Upper lobe of left lung (tissue), 6 donors: ENCODE measurements at regions not wholly inside any gene's neighbourhood (a gene's known extent, or its start where the extent isn't known, plus 50 kb on each side); places are given as distances from the start of the nearest gene placed in this dataset.
A peak's percentile ranks its signal among the peaks of the same experiment; 100 is the strongest.

ENCODE experiments used
- ATAC-seq, 2 donors: fragments of 200-7000 bp; cut with Tn5 transposase; one replicate each; pipeline ENCODE4 v1.9.1; 2022; ENCODE audit warnings: mild to moderate bottlenecking in 2 of 2, moderate library complexity in 2 of 2; ENCODE audit not compliant: low FRiP score in 2 of 2
- DNase-seq, 2 donors: peaks; one replicate each; pipeline ENCODE4 v3.0.0-alpha.2; 2019 to 2020
- H3K27ac ChIP-seq, 4 donors: fragments of 200-600 bp; sonication (generic); one replicate each; pipeline ENCODE4 v1.5.1; 2016 to 2019
- H3K27me3 ChIP-seq, 4 donors: fragments of 200-600 bp; sonication (generic); one replicate each; pipeline ENCODE4 v1.5.1; 2017 to 2019
- H3K36me3 ChIP-seq, 4 donors: fragments of 200-600 bp; sonication (generic); one replicate each; pipeline ENCODE4 v1.5.1; 2016 to 2019
- H3K4me1 ChIP-seq, 4 donors: fragments of 200-600 bp; sonication (generic); one replicate each; pipeline ENCODE4 v1.5.1; 2018 to 2019
- H3K4me3 ChIP-seq, 4 donors: fragments of 200-600 bp; sonication (generic); one replicate each; pipeline ENCODE4 v1.5.1; 2017 to 2019; ENCODE audit warnings: mild to moderate bottlenecking in 2 of 4, moderate library complexity in 1 of 4
- H3K9me3 ChIP-seq, 4 donors: fragments of 200-600 bp; sonication (generic); one replicate each; pipeline ENCODE4 v1.5.1; 2018 to 2019
- EP300 ChIP-seq, 4 donors: sonication (generic); formaldehyde crosslinking; IDR thresholded peaks; one replicate each; pipeline ENCODE4 v1.5.1; 2017; ENCODE audit warnings: antibody characterized with exemption in 4 of 4, control low read depth in 2 of 4
- POLR2A ChIP-seq, 4 donors: fragments of 450-650 bp; IDR thresholded peaks; one replicate each; pipeline ENCODE4 v1.5.1; 2016 to 2017; ENCODE audit warnings: antibody characterized with exemption in 4 of 4, mild to moderate bottlenecking in 2 of 4
- POLR2AphosphoS5 ChIP-seq, 2 donors: sonication (generic); formaldehyde crosslinking; IDR thresholded peaks; one replicate each; pipeline ENCODE4 v1.5.1; 2017; ENCODE audit warnings: antibody characterized with exemption in 2 of 2
- WGBS, 2 donors: methylation state at CpG; one replicate each; pipeline ENCODE4 v1.1.5; 2017 to 2018; 5-methylcytosine and 5-hydroxymethylcytosine counted together
- TF ChIP-seq, protein P1 (sequence below), 6 experiments: fragments of 450-650 bp in 4 of 6; fragments of 200-600 bp in 2 of 6; sonication (generic) in 2 of 6; IDR thresholded peaks; one replicate each; pipeline ENCODE4 v1.5.1; 2016 to 2019; ENCODE audit warnings: antibody characterized with exemption in 6 of 6
- donor health status: DM: no; HTN: no; CAD: no; lungs with moderate emphysema.
- donor health status: DM: no; HTN: yes; CAD: no; lungs with severe emphysema.

DNA sequence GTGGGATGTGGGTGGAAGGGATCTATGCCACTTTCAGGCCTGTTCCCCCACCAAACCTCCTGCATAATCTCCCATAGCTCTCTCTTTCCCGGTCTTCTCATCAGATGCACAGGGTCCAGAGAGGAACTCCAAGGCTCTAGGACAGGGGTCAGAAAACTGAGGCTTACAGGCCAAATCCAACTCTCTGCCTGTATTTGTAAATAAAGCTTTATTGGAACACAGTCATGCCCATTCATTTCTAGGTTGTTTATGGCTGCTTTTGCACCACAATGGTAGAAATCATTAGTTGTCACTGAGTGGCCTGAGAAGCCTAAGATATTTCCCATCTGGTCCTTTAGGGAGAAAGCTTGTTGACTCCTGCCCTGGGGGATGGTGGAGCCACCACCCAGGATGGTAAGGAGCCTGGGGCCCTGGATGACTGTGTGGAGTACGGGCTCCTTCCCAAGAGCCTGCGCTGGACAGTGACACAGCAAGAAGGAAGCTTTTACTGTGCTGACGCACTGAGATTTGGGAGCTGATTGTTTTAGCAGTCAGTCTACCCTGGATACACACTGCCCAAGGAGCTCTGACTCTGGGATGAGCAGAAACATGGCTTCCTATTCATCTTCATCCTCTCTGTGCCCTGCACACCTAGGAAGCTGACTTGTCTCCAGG lies 64.0 kb upstream of the RAPGEF1 start:
- H3K9me3 ChIP-seq = no peaks in the 10 kb centered on the region
- no peak overlapping the region for H3K27ac ChIP-seq
- H3K27me3 ChIP-seq = no peaks in the 10 kb centered on the region
- peaks cover 0 to 4% (median 0%) of the 10 kb centered on the region in 4 donors for H3K4me1 ChIP-seq
- TF ChIP-seq POLR2A (IDR thresholded peaks at IDR 0.05) (no peak), EP300 (IDR thresholded peaks at IDR 0.05) (no peak), POLR2AphosphoS5 (IDR thresholded peaks at IDR 0.05) (no peak)
- TF ChIP-seq, protein P1, sequence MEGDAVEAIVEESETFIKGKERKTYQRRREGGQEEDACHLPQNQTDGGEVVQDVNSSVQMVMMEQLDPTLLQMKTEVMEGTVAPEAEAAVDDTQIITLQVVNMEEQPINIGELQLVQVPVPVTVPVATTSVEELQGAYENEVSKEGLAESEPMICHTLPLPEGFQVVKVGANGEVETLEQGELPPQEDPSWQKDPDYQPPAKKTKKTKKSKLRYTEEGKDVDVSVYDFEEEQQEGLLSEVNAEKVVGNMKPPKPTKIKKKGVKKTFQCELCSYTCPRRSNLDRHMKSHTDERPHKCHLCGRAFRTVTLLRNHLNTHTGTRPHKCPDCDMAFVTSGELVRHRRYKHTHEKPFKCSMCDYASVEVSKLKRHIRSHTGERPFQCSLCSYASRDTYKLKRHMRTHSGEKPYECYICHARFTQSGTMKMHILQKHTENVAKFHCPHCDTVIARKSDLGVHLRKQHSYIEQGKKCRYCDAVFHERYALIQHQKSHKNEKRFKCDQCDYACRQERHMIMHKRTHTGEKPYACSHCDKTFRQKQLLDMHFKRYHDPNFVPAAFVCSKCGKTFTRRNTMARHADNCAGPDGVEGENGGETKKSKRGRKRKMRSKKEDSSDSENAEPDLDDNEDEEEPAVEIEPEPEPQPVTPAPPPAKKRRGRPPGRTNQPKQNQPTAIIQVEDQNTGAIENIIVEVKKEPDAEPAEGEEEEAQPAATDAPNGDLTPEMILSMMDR (IDR thresholded peaks at IDR 0.05) = no peak
- no peak for DNase-seq
- H3K36me3 ChIP-seq = no peaks in the 10 kb centered on the region
- ATAC-seq = no peak
- 77 to 90% methylated on average over 3 to 4 of the region's 4 CpGs for whole genome bisulfite sequencing, 2 donors
- H3K4me3 ChIP-seq = no peak overlapping the region

DNA sequence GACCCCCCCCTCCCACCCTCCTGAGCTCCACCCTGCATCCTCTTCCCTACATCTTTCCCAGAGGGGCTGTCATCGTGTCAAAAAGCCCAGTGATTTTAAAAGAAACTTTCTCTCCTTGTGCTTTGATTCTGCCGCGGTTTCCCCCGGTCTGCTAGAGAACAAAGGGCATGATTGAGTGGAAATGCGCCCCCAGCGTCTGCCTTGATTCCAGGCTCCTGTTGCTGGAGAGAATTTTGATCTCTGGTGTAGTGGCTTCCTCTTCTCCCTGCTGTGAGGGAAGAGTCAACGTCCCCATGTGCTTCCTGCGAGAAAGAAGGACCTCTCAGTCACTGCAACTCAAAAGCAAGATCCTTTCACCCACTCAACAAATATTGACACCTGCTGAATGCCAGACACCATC lies 61.9 kb upstream of the RAPGEF1 start:
- WGBS, 2 donors = 29% methylated on average over 8 of the region's 8 CpGs
- H3K27me3 ChIP-seq = no peaks in the 10 kb centered on the region

DNA sequence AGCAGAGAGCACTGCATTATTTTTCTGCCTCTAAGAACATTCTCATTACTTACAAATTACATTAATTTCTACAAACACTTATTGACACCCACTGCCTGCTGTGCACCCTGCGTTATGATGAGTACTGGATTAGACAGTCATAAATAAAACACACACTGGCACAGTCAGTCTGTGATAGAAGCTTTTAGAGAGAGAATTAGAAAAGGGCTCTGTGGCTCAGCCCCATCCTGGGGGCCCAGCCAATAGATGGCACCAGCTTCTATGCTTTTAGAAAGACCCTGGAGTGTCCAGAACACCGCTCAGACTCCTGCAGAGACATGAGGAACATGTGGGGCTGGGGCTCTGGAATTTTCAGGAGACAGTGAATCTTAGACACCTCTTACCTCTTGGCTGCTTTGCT lies 61.0 kb upstream of the RAPGEF1 start:
- no peak for DNase-seq
- TF ChIP-seq, protein P1 (IDR thresholded peaks at IDR 0.05) = no peak
- TF ChIP-seq POLR2A (IDR thresholded peaks at IDR 0.05) = no peak
- TF ChIP-seq EP300 (IDR thresholded peaks at IDR 0.05) = no peak
- no peak for TF ChIP-seq POLR2AphosphoS5 (IDR thresholded peaks at IDR 0.05)
- no peaks in the 10 kb centered on the region for H3K9me3 ChIP-seq
- H3K4me3 ChIP-seq = no peak overlapping the region
- no peaks in the 10 kb centered on the region for H3K36me3 ChIP-seq
- H3K27me3 ChIP-seq = no peaks in the 10 kb centered on the region
- H3K27ac ChIP-seq = no peak overlapping the region
- ATAC-seq = no peak
- 78 to 82% methylated on average over 1 to 2 of the region's 2 CpGs for WGBS, 2 donors
- H3K4me1 ChIP-seq = no peaks in the 10 kb centered on the region

More for the DNA sequence above, 61.9 kb upstream of the RAPGEF1 start:
- Histone ChIP-seq H3K4me1 (no peaks in the 10 kb centered on the region), H3K9me3 (no peaks in the 10 kb centered on the region), H3K27ac (no peak overlapping the region), H3K4me3 (no peak overlapping the region), H3K36me3 (no peaks in the 10 kb centered on the region)
- ATAC-seq = no peak
- TF ChIP-seq, protein P1 (IDR thresholded peaks at IDR 0.05) = no peak
- TF ChIP-seq POLR2AphosphoS5 (IDR thresholded peaks at IDR 0.05) (no peak), EP300 (IDR thresholded peaks at IDR 0.05) (no peak), POLR2A (IDR thresholded peaks at IDR 0.05) (no peak)
- no peak for DNase-seq

DNA sequence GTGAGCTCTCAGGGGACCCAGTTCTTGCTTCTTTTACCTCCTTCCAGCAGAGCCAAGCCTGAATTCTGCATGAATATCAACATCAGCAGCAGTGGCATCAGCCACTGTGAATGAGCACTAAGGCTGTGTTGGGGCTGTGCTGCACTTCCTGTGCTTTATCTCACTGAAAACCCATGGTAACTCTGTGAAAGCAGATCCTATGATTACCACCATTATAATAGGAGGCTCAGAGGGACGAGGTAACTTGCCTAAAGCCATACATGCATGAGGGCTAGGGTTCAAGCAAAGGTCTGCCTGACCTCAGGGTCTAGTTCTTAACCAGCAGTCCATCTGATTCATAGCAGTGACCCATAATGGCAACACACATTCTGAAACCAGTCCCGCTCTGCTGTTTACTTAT lies 60.5 kb upstream of the RAPGEF1 start:
- Histone ChIP-seq H3K27ac (no peak overlapping the region), H3K36me3 (no peaks in the 10 kb centered on the region), H3K4me1 (no peaks in the 10 kb centered on the region), H3K4me3 (no peak overlapping the region), H3K27me3 (no peaks in the 10 kb centered on the region), H3K9me3 (no peaks in the 10 kb centered on the region)
- WGBS, 2 donors = 46 to 63% methylated on average over 2 of the region's 2 CpGs
- TF ChIP-seq POLR2AphosphoS5 (IDR thresholded peaks at IDR 0.05) (no peak), EP300 (IDR thresholded peaks at IDR 0.05) (no peak)
- ATAC-seq (no peak), DNase-seq (no peak)

DNA sequence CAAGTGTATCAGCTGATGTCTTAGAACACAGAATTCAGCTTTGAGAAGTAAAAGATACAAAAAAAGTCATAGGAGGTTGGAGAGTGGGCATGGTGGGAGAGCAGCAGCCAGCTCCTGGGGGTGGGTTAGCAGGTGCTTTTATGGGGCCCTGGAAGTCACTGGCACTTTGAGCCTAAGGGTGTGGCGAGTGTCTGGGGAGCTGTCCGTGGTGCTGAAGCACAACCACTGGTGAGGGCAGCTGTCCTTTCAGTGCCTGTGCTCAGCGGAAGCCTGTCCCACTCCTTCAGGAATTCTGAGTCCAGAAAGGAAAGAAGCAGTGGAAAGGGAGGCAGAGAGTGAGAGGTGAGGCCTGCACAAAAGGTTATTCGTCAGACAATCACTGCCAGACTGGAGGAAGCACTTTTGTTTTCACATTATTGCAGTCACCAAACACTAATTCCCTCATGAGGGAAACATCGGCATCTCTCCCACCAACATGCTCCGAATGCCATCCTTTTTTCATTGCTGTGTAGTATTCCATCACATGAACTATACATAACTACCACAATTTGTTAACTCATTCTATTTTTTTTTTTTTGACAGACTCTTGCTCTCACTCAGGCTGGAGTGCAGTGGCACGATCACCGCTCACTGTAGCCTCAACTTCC lies 59.4 kb upstream of the RAPGEF1 start:
- TF ChIP-seq POLR2A (IDR thresholded peaks at IDR 0.05) (no peak), EP300 (IDR thresholded peaks at IDR 0.05) (no peak), POLR2AphosphoS5 (IDR thresholded peaks at IDR 0.05) (no peak)
- TF ChIP-seq, protein P1 (IDR thresholded peaks at IDR 0.05) = no peak
- WGBS, 2 donors = 52 to 55% methylated on average over 8 of the region's 8 CpGs
- DNase-seq = peak in 1 of 2 donors; percentile 24

More for the DNA sequence above, 59.4 kb upstream of the RAPGEF1 start:
- Histone ChIP-seq H3K27me3 (no peaks in the 10 kb centered on the region), H3K36me3 (no peaks in the 10 kb centered on the region), H3K9me3 (no peaks in the 10 kb centered on the region), H3K27ac (no peak overlapping the region), H3K4me1 (no peaks in the 10 kb centered on the region), H3K4me3 (no peak overlapping the region)
- peak in 1 of 2 donors; percentile 43 for ATAC-seq
